ENCODE measurements at regions not wholly inside any gene's neighbourhood (a gene's known extent, or its start where the extent isn't known, plus 50 kb on each side); places are given as distances from the start of the nearest gene placed in this dataset.

DNA sequence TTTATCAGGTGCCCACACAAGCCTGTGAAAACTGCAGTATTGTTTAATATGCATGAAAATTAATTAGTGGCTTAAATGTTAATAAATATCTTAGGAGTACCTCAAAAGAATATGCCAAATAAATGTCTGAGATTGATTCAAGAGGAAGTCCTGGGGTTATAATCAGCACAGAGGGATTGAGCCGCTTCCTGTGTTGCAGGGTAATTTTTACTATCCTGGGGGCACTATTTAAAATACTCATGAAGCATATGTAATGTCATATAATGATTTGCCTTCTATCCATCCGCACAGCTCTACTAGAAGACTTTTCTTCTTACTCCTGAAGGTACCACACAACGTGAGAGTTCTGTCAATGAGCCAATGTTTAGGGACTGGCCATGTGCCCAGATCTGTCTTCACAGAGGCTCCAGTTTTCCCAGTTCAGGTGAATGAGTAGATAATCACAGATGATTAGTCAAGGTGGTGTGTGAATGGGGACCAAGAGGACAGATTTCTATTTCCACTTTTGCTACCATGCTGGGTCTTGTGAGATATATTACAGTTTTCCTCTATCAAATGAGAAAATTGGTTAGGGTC, 233.3 kb downstream of the USP46 start (continued):
- TF ChIP-seq TAF15 (IDR thresholded peaks at IDR 0.05; ENCODE audit: low read depth, low read length) = no peak
- TF ChIP-seq EWSR1 (IDR thresholded peaks at IDR 0.05; ENCODE audit: borderline replicate concordance, low read depth, partially characterized antibody) = no peak
- no peak for TF ChIP-seq SAFB (IDR thresholded peaks at IDR 0.05; ENCODE audit: borderline replicate concordance, low read depth, low read length)
- TF ChIP-seq, protein P1, sequence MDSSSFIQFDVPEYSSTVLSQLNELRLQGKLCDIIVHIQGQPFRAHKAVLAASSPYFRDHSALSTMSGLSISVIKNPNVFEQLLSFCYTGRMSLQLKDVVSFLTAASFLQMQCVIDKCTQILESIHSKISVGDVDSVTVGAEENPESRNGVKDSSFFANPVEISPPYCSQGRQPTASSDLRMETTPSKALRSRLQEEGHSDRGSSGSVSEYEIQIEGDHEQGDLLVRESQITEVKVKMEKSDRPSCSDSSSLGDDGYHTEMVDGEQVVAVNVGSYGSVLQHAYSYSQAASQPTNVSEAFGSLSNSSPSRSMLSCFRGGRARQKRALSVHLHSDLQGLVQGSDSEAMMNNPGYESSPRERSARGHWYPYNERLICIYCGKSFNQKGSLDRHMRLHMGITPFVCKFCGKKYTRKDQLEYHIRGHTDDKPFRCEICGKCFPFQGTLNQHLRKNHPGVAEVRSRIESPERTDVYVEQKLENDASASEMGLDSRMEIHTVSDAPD (CRISPR knock-in tag; IDR thresholded peaks at IDR 0.05) = no peak
- no peak for TF ChIP-seq BRF1 (IDR thresholded peaks at IDR 0.05; ENCODE audit: borderline replicate concordance, extremely low read depth, insufficient read length)

DNA sequence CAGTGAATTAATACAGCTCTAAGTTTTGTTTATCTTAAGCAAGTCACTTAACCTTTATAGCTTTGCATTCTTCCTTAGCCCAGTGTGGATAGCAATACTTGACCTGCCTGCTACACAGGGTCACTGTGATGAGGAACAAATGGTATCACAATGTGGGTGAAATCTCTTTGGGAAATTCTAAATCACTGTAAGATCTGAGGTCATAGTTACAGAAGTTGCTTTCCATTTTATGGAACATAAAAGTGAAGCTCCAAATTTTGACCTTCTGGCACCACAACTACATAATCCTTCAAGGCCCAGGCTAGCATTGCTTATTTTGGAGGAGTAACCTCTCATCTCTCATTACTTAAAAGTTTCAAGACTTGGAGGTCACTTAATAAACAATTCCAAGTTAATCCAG, 227.7 kb downstream of the USP46 start:
- no peak for DNase-seq (ENCODE audit: extremely low read depth in 1 of 4, low spot score in 3 of 4)
- no peak for ATAC-seq
- H3K9me1 ChIP-seq (ENCODE audit: control insufficient read depth, insufficient read depth, low read length) = no peaks in the 10 kb centered on the region
- ChIA-PET POLR2A (no interaction called here), CTCF (ENCODE audit: low intra/inter-chr PET ratio) (no interaction called here)
- in situ Hi-C loops (cut with MboI) (no loop called here), intact Hi-C loops (cut with micrococcal nuclease) (no loop called here)
- H3K4me1 ChIP-seq (replicated peaks in 1 of 2; ENCODE audit: control insufficient read depth in 2 of 2, insufficient read depth in 2 of 2, low read length in 2 of 2) = no peaks in the 10 kb centered on the region
- H3K27ac ChIP-seq (ENCODE audit: extremely low read depth, low read depth, low read length) = no peak overlapping the region
- no peak overlapping the region for H3K4me3 ChIP-seq
- H3K9ac ChIP-seq (ENCODE audit: insufficient read depth in 1 of 2, low read depth in 2 of 2, low read length in 2 of 2) = no peak overlapping the region
- H3K9me3 ChIP-seq (replicated peaks; ENCODE audit: control insufficient read depth, insufficient read depth, low read depth, low read length) = no peaks in the 10 kb centered on the region
- H3K79me2 ChIP-seq (ENCODE audit: control insufficient read depth, insufficient read depth, low read length) = no peaks in the 10 kb centered on the region
- no peaks in the 10 kb centered on the region; a peak in 1 of 5 replicates for H3K27me3 ChIP-seq (ENCODE audit: control insufficient read depth in 2 of 2, insufficient read depth in 2 of 2, low read length in 2 of 2)
- no TSS peak for BruUV-seq (replicated peaks)
- no peaks in the 10 kb centered on the region for H3K36me3 ChIP-seq (ENCODE audit: control insufficient read depth, insufficient read depth, low read length)
- H3K4me2 ChIP-seq (ENCODE audit: insufficient read depth, low read length) = no peak overlapping the region
- no peaks in the 10 kb centered on the region for H4K20me1 ChIP-seq (replicated peaks; ENCODE audit: control insufficient read depth, insufficient read depth, low read length)
- no peak overlapping the region for H2AFZ ChIP-seq (ENCODE audit: low read depth, low read length)
- no peak for FAIRE-seq
- TF ChIP-seq RAD21 (CRISPR knock-in tag; conservative IDR thresholded peaks at IDR 0.05 in 1 of 2, IDR thresholded peaks at IDR 0.05 in 1 of 2) (no peak), ZNF778 (CRISPR knock-in tag; IDR thresholded peaks at IDR 0.05) (no peak), HDAC1 (IDR thresholded peaks at IDR 0.05) (no peak), BRD4 (IDR thresholded peaks at IDR 0.05) (no peak), MEF2D (tag; conservative IDR thresholded peaks at IDR 0.05; ENCODE audit: low read depth) (no peak), MCM3 (IDR thresholded peaks at IDR 0.05) (no peak), ZNF347 (CRISPR knock-in tag; IDR thresholded peaks at IDR 0.05; ENCODE audit: low read depth) (no peak)
- TF ChIP-seq, protein P2, sequence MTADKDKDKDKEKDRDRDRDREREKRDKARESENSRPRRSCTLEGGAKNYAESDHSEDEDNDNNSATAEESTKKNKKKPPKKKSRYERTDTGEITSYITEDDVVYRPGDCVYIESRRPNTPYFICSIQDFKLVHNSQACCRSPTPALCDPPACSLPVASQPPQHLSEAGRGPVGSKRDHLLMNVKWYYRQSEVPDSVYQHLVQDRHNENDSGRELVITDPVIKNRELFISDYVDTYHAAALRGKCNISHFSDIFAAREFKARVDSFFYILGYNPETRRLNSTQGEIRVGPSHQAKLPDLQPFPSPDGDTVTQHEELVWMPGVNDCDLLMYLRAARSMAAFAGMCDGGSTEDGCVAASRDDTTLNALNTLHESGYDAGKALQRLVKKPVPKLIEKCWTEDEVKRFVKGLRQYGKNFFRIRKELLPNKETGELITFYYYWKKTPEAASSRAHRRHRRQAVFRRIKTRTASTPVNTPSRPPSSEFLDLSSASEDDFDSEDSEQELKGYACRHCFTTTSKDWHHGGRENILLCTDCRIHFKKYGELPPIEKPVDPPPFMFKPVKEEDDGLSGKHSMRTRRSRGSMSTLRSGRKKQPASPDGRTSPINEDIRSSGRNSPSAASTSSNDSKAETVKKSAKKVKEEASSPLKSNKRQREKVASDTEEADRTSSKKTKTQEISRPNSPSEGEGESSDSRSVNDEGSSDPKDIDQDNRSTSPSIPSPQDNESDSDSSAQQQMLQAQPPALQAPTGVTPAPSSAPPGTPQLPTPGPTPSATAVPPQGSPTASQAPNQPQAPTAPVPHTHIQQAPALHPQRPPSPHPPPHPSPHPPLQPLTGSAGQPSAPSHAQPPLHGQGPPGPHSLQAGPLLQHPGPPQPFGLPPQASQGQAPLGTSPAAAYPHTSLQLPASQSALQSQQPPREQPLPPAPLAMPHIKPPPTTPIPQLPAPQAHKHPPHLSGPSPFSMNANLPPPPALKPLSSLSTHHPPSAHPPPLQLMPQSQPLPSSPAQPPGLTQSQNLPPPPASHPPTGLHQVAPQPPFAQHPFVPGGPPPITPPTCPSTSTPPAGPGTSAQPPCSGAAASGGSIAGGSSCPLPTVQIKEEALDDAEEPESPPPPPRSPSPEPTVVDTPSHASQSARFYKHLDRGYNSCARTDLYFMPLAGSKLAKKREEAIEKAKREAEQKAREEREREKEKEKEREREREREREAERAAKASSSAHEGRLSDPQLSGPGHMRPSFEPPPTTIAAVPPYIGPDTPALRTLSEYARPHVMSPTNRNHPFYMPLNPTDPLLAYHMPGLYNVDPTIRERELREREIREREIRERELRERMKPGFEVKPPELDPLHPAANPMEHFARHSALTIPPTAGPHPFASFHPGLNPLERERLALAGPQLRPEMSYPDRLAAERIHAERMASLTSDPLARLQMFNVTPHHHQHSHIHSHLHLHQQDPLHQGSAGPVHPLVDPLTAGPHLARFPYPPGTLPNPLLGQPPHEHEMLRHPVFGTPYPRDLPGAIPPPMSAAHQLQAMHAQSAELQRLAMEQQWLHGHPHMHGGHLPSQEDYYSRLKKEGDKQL (CRISPR knock-in tag; IDR thresholded peaks at IDR 0.05; ENCODE audit: borderline replicate concordance) = no peak
- TF ChIP-seq, protein P3, sequence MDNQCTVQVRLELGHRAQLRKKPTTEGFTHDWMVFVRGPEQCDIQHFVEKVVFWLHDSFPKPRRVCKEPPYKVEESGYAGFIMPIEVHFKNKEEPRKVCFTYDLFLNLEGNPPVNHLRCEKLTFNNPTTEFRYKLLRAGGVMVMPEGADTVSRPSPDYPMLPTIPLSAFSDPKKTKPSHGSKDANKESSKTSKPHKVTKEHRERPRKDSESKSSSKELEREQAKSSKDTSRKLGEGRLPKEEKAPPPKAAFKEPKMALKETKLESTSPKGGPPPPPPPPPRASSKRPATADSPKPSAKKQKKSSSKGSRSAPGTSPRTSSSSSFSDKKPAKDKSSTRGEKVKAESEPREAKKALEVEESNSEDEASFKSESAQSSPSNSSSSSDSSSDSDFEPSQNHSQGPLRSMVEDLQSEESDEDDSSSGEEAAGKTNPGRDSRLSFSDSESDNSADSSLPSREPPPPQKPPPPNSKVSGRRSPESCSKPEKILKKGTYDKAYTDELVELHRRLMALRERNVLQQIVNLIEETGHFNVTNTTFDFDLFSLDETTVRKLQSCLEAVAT (IDR thresholded peaks at IDR 0.05) = no peak
